ENCODE measurements at regions not wholly inside any gene's neighbourhood (a gene's known extent, or its start where the extent isn't known, plus 50 kb on each side); places are given as distances from the start of the nearest gene placed in this dataset.

GRCh38 chr9:1855726-1856125, 159.4 kb upstream of the SMARCA2 start:
- no peak overlapping the region for H2AFZ ChIP-seq (ENCODE audit: low read length)
- no peaks in the 10 kb centered on the region for H3K79me2 ChIP-seq (ENCODE audit: insufficient read depth, low read length)
- TF ChIP-seq EZH2 (IDR thresholded peaks at IDR 0.05; ENCODE audit: borderline replicate concordance, low read length), result no peak
- TF ChIP-seq, protein P1, sequence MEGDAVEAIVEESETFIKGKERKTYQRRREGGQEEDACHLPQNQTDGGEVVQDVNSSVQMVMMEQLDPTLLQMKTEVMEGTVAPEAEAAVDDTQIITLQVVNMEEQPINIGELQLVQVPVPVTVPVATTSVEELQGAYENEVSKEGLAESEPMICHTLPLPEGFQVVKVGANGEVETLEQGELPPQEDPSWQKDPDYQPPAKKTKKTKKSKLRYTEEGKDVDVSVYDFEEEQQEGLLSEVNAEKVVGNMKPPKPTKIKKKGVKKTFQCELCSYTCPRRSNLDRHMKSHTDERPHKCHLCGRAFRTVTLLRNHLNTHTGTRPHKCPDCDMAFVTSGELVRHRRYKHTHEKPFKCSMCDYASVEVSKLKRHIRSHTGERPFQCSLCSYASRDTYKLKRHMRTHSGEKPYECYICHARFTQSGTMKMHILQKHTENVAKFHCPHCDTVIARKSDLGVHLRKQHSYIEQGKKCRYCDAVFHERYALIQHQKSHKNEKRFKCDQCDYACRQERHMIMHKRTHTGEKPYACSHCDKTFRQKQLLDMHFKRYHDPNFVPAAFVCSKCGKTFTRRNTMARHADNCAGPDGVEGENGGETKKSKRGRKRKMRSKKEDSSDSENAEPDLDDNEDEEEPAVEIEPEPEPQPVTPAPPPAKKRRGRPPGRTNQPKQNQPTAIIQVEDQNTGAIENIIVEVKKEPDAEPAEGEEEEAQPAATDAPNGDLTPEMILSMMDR (IDR thresholded peaks at IDR 0.05; ENCODE audit: low read length), result no peak
- H3K9me3 ChIP-seq (ENCODE audit: low read length), result no peaks in the 10 kb centered on the region
- no peaks in the 10 kb centered on the region for H3F3A ChIP-seq (ENCODE audit: insufficient read depth, low read length)
- H3K9ac ChIP-seq (ENCODE audit: low read length), result no peak overlapping the region
- H3K4me2 ChIP-seq (ENCODE audit: low read length), result no peak overlapping the region
- H3K4me3 ChIP-seq (ENCODE audit: low read depth, low read length, poor library complexity, severe bottlenecking), result no peak overlapping the region
- H3K36me3 ChIP-seq (ENCODE audit: insufficient read depth, low read length), result no peaks in the 10 kb centered on the region
- H3K27ac ChIP-seq (ENCODE audit: low read depth, low read length, poor library complexity, severe bottlenecking), result no peak overlapping the region
- no peaks in the 10 kb centered on the region for H3K4me1 ChIP-seq (ENCODE audit: insufficient read depth, low read length, severe bottlenecking)
- H3K9me2 ChIP-seq (ENCODE audit: low read depth, low read length), result no peaks in the 10 kb centered on the region
- H4K20me1 ChIP-seq (ENCODE audit: insufficient read depth, low read length), result no peaks in the 10 kb centered on the region
- no peaks in the 10 kb centered on the region for H3K27me3 ChIP-seq (ENCODE audit: insufficient read depth, low read length)

DNA sequence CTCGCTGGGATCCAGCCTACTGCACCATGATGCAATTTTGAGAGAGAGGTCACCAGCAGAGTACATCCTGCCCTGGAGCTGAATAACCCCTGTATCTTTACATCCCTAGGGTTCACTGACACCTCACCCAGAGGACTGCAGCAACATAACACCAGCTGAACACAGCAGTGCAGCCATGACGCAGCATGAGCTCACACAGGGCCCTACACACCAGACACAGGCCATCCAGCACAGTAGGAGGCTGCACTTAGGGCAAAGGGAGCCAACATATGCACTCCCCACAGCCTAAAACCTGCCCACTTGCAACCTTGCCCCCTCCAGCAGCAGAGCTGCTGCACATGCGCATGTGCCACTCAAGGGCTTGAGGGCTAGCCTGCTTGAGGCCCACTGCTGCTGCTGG, 157.3 kb upstream of the SMARCA2 start:
- no peaks in the 10 kb centered on the region for H4K20me1 ChIP-seq (ENCODE audit: insufficient read depth, low read length)

DNA sequence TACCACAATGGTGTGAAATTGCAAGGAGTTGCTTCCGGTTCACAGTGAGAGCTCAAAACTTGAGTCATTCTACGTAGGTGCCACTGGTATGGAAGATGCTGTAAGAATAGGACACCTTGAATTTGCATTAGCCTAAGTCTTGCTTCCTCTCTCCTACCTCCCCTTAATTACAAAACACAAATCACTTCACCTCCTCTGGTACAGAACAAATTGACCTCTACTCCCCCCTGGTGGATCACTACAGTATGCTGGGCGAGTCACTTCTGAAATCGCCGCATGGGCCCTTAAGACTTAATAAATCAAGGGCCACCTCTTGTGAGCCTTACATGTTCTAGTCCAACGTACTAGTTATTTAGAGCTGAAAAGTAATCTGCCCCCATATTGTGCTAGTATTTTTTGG, 145.3 kb upstream of the SMARCA2 start:
- Histone ChIP-seq H2AFZ (ENCODE audit: low read length) (no peak overlapping the region), H3K9ac (ENCODE audit: low read length) (no peak overlapping the region), H3F3A (ENCODE audit: insufficient read depth, low read length) (no peaks in the 10 kb centered on the region), H3K4me1 (ENCODE audit: insufficient read depth, low read length, severe bottlenecking) (no peaks in the 10 kb centered on the region), H4K20me1 (ENCODE audit: insufficient read depth, low read length) (no peaks in the 10 kb centered on the region), H3K27me3 (ENCODE audit: insufficient read depth, low read length) (no peaks in the 10 kb centered on the region), H3K9me2 (ENCODE audit: low read depth, low read length) (no peaks in the 10 kb centered on the region), H3K4me3 (ENCODE audit: low read depth, low read length, poor library complexity, severe bottlenecking) (no peak overlapping the region), H3K4me2 (ENCODE audit: low read length) (no peak overlapping the region), H3K9me3 (ENCODE audit: low read length) (no peaks in the 10 kb centered on the region), H3K36me3 (ENCODE audit: insufficient read depth, low read length) (no peaks in the 10 kb centered on the region), H3K79me2 (ENCODE audit: insufficient read depth, low read length) (no peaks in the 10 kb centered on the region), H3K27ac (ENCODE audit: low read depth, low read length, poor library complexity, severe bottlenecking) (no peak overlapping the region)
- no peak for TF ChIP-seq EZH2 (IDR thresholded peaks at IDR 0.05; ENCODE audit: borderline replicate concordance, low read length)
- TF ChIP-seq, protein P1 (IDR thresholded peaks at IDR 0.05; ENCODE audit: low read length), result peak; percentile 79

More for the DNA sequence above, 157.3 kb upstream of the SMARCA2 start:
- no peak overlapping the region for H3K4me2 ChIP-seq (ENCODE audit: low read length)
- H2AFZ ChIP-seq (ENCODE audit: low read length), result no peak overlapping the region
- H3K27ac ChIP-seq (ENCODE audit: low read depth, low read length, poor library complexity, severe bottlenecking), result no peak overlapping the region
- H3K9ac ChIP-seq (ENCODE audit: low read length), result no peak overlapping the region
- no peaks in the 10 kb centered on the region for H3K79me2 ChIP-seq (ENCODE audit: insufficient read depth, low read length)
- no peaks in the 10 kb centered on the region for H3K9me2 ChIP-seq (ENCODE audit: low read depth, low read length)
- H3K27me3 ChIP-seq (ENCODE audit: insufficient read depth, low read length), result no peaks in the 10 kb centered on the region
- no peaks in the 10 kb centered on the region for H3K9me3 ChIP-seq (ENCODE audit: low read length)
- H3K4me1 ChIP-seq (ENCODE audit: insufficient read depth, low read length, severe bottlenecking), result no peaks in the 10 kb centered on the region
- TF ChIP-seq EZH2 (IDR thresholded peaks at IDR 0.05; ENCODE audit: borderline replicate concordance, low read length), result no peak
- TF ChIP-seq, protein P1 (IDR thresholded peaks at IDR 0.05; ENCODE audit: low read length), result no peak
- H3K4me3 ChIP-seq (ENCODE audit: low read depth, low read length, poor library complexity, severe bottlenecking), result no peak overlapping the region
- no peaks in the 10 kb centered on the region for H3K36me3 ChIP-seq (ENCODE audit: insufficient read depth, low read length)
- H3F3A ChIP-seq (ENCODE audit: insufficient read depth, low read length), result no peaks in the 10 kb centered on the region

All from OCI-LY1 (cell line).